Naive thymus-derived CD4-positive, alpha-beta T cell (primary cell): ENCODE measurements at regions not wholly inside any gene's neighbourhood (a gene's known extent, or its start where the extent isn't known, plus 50 kb on each side); places are given as distances from the start of the nearest gene placed in this dataset.

Experiments
- ATAC-seq: fragments of 150-1000 bp; cut with Tn5 transposase; 2 replicates; pipeline ENCODE4 v1.10.0; 2021; ENCODE audit warnings: mild to moderate bottlenecking, moderate library complexity
- CTCF ChIA-PET: fragments of 350-600 bp; sonication (Branson Sonifier 250); formaldehyde crosslinking; loops from one replicate; lab custom pipeline; 2021; ENCODE audit warnings: antibody characterized with exemption; lab: Charles Lee
- POLR2A ChIA-PET: fragments of 350-600 bp; sonication (Branson Sonifier 250); formaldehyde crosslinking; loops from one replicate; lab custom pipeline; 2021; ENCODE audit warnings: antibody characterized with exemption, inconsistent platforms; lab: Charles Lee
- DNase-seq, 9 donors: peaks; one replicate each; pipeline versions ENCODE4 v3.0.0 to v3.0.0-alpha.2; 2020 to 2022; ENCODE audit warnings: mixed read lengths in 1 of 9
- H3K27ac ChIP-seq: one replicate; pipeline ENCODE4 v1.7.0; 2013; ENCODE audit warnings: mild to moderate bottlenecking, low read depth, low read length, moderate library complexity
- H3K27me3 ChIP-seq, 2 donors: one replicate each; pipeline ENCODE4 v1.7.0; 2013; ENCODE audit warnings: low read length in 2 of 2, mild to moderate bottlenecking in 2 of 2, moderate library complexity in 2 of 2; ENCODE audit not compliant: control insufficient read depth in 2 of 2, insufficient read depth in 2 of 2
- H3K36me3 ChIP-seq, 3 experiments: 1 replicate in 2 of 3; 2 replicates in 1 of 3; pipeline ENCODE4 v1.7.0; 2013; ENCODE audit warnings: low read length in 3 of 3, mild to moderate bottlenecking in 3 of 3, moderate library complexity in 1 of 3; ENCODE audit not compliant: insufficient read depth in 3 of 3, control insufficient read depth in 2 of 3
- H3K4me1 ChIP-seq, 2 donors: one replicate each; pipeline ENCODE4 v1.7.0; 2013; ENCODE audit warnings: low read length in 2 of 2, mild to moderate bottlenecking in 2 of 2, moderate library complexity in 1 of 2; ENCODE audit not compliant: control insufficient read depth in 2 of 2, insufficient read depth in 2 of 2
- H3K4me3 ChIP-seq: 2 replicates; pipeline ENCODE4 v1.7.0; 2013; ENCODE audit warnings: mild to moderate bottlenecking, low read length
- H3K9me3 ChIP-seq, 3 experiments: 1 replicate in 2 of 3; 2 replicates in 1 of 3; pipeline ENCODE4 v1.7.0; 2013; ENCODE audit warnings: low read length in 3 of 3; ENCODE audit not compliant: control insufficient read depth in 2 of 3
- H3K27ac Mint-ChIP-seq, 9 donors: one replicate each; pipeline ENCODE4 v1.8.0; 2020 to 2022; ENCODE audit warnings: mixed read lengths in 9 of 9, mild to moderate bottlenecking in 8 of 9, moderate library complexity in 5 of 9, inconsistent platforms in 2 of 9
- H3K27me3 Mint-ChIP-seq, 5 donors: one replicate each; pipeline ENCODE4 v1.8.0; 2021 to 2022; ENCODE audit warnings: mixed read lengths in 5 of 5, mild to moderate bottlenecking in 1 of 5
- H3K36me3 Mint-ChIP-seq, 5 donors: one replicate each; pipeline ENCODE4 v1.8.0; 2020 to 2022; ENCODE audit warnings: mixed read lengths in 5 of 5, mild to moderate bottlenecking in 3 of 5, inconsistent platforms in 1 of 5
- H3K4me1 Mint-ChIP-seq, 7 donors: one replicate each; pipeline ENCODE4 v1.8.0; 2020 to 2022; ENCODE audit warnings: mixed read lengths in 7 of 7, mild to moderate bottlenecking in 3 of 7, inconsistent platforms in 1 of 7
- H3K4me3 Mint-ChIP-seq, 10 donors: one replicate each; pipeline ENCODE4 v1.8.0; 2020 to 2022; ENCODE audit warnings: mild to moderate bottlenecking in 10 of 10, mixed read lengths in 10 of 10, moderate library complexity in 6 of 10, inconsistent platforms in 2 of 10
- H3K9me3 Mint-ChIP-seq, 11 donors: one replicate each; pipeline ENCODE4 v1.8.0; 2020 to 2022; ENCODE audit warnings: mixed read lengths in 11 of 11, mild to moderate bottlenecking in 4 of 11, inconsistent platforms in 1 of 11, moderate library complexity in 1 of 11
- intact Hi-C, 2 donors: fragments of 100-400 bp; cut with micrococcal nuclease; formaldehyde crosslinking; loops; one replicate each; pipeline ENCODE4 v1.15.1; 2023

DNA sequence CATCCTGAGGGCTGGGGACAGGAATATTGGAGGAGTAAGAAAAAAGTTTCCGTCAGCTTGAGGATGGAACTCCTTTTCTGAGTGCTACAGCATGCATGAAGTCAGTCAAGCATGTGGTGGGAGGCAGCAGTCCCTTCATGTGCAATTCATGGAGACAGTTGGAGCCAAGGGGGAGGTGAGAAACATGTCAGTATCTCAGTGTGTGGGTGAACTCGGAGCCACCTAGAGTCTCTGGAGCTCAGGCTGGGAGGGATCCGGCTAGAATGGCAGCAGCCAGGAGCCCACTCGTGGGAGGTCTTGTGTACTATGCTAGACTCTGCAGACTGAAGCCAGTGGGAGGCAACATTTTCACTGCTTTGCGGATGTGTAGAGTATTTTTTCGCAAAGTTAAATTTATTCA, 60.3 kb downstream of the AVPR1A start:
- no peak for ATAC-seq
- no peak for DNase-seq
- H3K9me3 Mint-ChIP-seq: peaks cover 0 to 4% (median 0%) of the 10 kb centered on the region in 11 donors
- POLR2A ChIA-PET: no interaction called here
- H3K4me3 ChIP-seq: no peak overlapping the region
- H3K4me1 Mint-ChIP-seq: no peaks in the 10 kb centered on the region
- no peaks in the 10 kb centered on the region for H3K36me3 ChIP-seq
- no peak overlapping the region for H3K27ac Mint-ChIP-seq
- H3K4me3 Mint-ChIP-seq: no peak overlapping the region
- intact Hi-C loops: no loop called here
- no peak overlapping the region for H3K27ac ChIP-seq
- CTCF ChIA-PET: no interaction called here
- H3K27me3 ChIP-seq: no peaks in the 10 kb centered on the region
- no peaks in the 10 kb centered on the region for H3K36me3 Mint-ChIP-seq
- no peaks in the 10 kb centered on the region for H3K4me1 ChIP-seq
- no peaks in the 10 kb centered on the region for H3K9me3 ChIP-seq
- H3K27me3 Mint-ChIP-seq: peaks cover 5 to 32% (median 22%) of the 10 kb centered on the region in 5 donors

DNA sequence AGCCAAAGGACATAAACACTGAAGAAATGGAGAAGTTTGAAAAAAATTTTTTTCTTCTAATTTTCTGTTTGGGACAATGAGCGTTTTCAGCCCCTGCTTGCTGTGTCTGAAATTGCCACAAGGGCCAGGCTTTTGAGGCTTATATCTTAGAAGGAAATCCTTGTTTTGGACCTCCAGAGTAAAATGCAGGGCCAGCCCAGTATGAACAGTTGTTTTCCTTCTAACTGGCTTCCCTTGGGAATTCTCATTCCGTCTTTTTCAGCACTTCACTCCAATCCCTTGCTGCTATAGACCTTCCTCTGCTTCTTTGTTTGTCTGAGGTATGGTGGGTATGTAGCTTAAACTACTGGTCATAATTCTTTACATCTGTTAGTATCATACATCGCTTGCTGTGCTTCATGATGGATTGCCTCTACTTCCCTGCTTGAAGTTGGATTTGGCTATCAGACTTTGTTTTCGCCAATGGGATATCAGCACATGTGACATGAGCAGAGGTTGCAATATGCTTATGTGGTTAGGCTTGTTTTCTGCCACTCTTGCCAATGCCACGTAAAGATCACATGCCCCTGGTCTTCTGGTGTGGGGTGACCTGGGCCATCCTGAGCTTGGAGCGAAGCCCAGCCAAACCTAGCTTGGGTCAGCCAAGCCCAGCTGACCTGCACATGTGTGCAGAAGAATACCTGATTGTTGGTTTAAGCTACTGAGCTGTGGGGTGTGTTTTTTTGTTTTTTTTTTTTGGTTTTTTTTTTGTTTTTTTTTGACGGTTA, 64.7 kb downstream of the AVPR1A start:
- no peaks in the 10 kb centered on the region for H3K4me1 ChIP-seq
- intact Hi-C loops: no loop called here
- H3K9me3 Mint-ChIP-seq: peaks cover 0 to 4% (median 0%) of the 10 kb centered on the region in 11 donors
- no peaks in the 10 kb centered on the region for H3K27me3 ChIP-seq
- DNase-seq (no peak), ATAC-seq (no peak)
- ChIA-PET POLR2A (no interaction called here), CTCF (no interaction called here)
- H3K27me3 Mint-ChIP-seq: peaks cover 5 to 31% (median 21%) of the 10 kb centered on the region in 5 donors
- no peaks in the 10 kb centered on the region for H3K4me1 Mint-ChIP-seq
- H3K36me3 Mint-ChIP-seq: no peaks in the 10 kb centered on the region
- H3K9me3 ChIP-seq: no peaks in the 10 kb centered on the region
- H3K4me3 Mint-ChIP-seq: no peak overlapping the region
- no peak overlapping the region for H3K27ac Mint-ChIP-seq
- no peak overlapping the region for H3K4me3 ChIP-seq
- no peak overlapping the region for H3K27ac ChIP-seq
- no peaks in the 10 kb centered on the region for H3K36me3 ChIP-seq

DNA sequence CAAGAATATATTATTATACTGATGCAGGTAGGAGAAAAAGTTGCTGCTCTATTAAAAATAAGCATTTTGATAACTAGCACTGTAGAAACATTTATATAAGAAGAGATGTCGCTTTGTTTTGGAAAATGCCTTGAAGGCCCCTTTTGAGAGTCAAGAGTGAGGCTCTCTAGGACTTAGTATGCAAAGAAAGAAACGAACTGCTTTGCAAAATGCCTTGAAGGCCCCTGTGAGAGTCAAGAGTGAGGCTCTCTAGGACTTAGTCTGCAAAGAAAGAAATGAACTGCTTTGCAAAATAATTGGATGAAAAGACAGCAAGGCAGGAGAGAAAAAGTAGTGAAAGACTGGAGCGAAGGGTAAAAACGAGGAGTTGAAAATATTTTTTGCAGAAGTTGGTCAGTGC, 65.9 kb downstream of the AVPR1A start:
- no peaks in the 10 kb centered on the region for H3K27me3 ChIP-seq
- H3K4me3 ChIP-seq: no peak overlapping the region
- no peak overlapping the region for H3K27ac ChIP-seq
- intact Hi-C loops: no loop called here
- no peaks in the 10 kb centered on the region for H3K9me3 ChIP-seq
- ChIA-PET POLR2A (no interaction called here), CTCF (no interaction called here)
- ATAC-seq (no peak), DNase-seq (no peak)
- H3K27me3 Mint-ChIP-seq: peaks cover 3 to 18% (median 12%) of the 10 kb centered on the region in 5 donors
- H3K27ac Mint-ChIP-seq: no peak overlapping the region
- H3K36me3 Mint-ChIP-seq: no peaks in the 10 kb centered on the region
- no peak overlapping the region for H3K4me3 Mint-ChIP-seq
- peaks cover 0 to 4% (median 0%) of the 10 kb centered on the region in 11 donors for H3K9me3 Mint-ChIP-seq
- H3K4me1 ChIP-seq: no peaks in the 10 kb centered on the region
- H3K4me1 Mint-ChIP-seq: no peaks in the 10 kb centered on the region
- no peaks in the 10 kb centered on the region for H3K36me3 ChIP-seq

- Histone ChIP-seq H3K4me3 (no peak overlapping the region), H3K27ac (no peak overlapping the region), H3K36me3 (no peaks in the 10 kb centered on the region), H3K9me3 (no peaks in the 10 kb centered on the region), H3K4me1 (no peaks in the 10 kb centered on the region), H3K27me3 (no peaks in the 10 kb centered on the region)
- Mint-ChIP-seq H3K4me1 (no peaks in the 10 kb centered on the region), H3K36me3 (no peaks in the 10 kb centered on the region), H3K9me3 (peaks cover 0 to 4% (median 0%) of the 10 kb centered on the region in 11 donors), H3K27ac (no peak overlapping the region), H3K27me3 (peaks cover 3 to 15% (median 12%) of the 10 kb centered on the region in 5 donors), H3K4me3 (no peak overlapping the region)
- ChIA-PET POLR2A (no interaction called here), CTCF (no interaction called here)
- ATAC-seq (no peak), DNase-seq (no peak)
- intact Hi-C loops: no loop called here
Measured at GRCh38 chr12:63084501-63084900, 66.5 kb downstream of the AVPR1A start.

GRCh38 chr12:63083046-63083445, 68.0 kb downstream of the AVPR1A start:
- no peaks in the 10 kb centered on the region for H3K9me3 ChIP-seq
- POLR2A ChIA-PET: no interaction called here
- H3K27me3 ChIP-seq: no peaks in the 10 kb centered on the region
- Mint-ChIP-seq H3K4me1 (no peaks in the 10 kb centered on the region), H3K4me3 (no peak overlapping the region), H3K9me3 (peaks cover 0 to 2% (median 0%) of the 10 kb centered on the region in 11 donors), H3K27me3 (peaks cover 0 to 10% (median 9%) of the 10 kb centered on the region in 5 donors), H3K27ac (no peak overlapping the region), H3K36me3 (no peaks in the 10 kb centered on the region)
- no peak for ATAC-seq
- H3K4me1 ChIP-seq: no peaks in the 10 kb centered on the region
- H3K4me3 ChIP-seq: no peak overlapping the region
- H3K36me3 ChIP-seq: no peaks in the 10 kb centered on the region
- H3K27ac ChIP-seq: no peak overlapping the region
- no peak for DNase-seq
- CTCF ChIA-PET: no interaction called here
- intact Hi-C loops: no loop called here

GRCh38 chr12:63079791-63080502, 71.1 kb downstream of the AVPR1A start:
- H3K4me1 ChIP-seq: no peaks in the 10 kb centered on the region
- intact Hi-C loops: no loop called here
- Mint-ChIP-seq H3K27me3 (no peaks in the 10 kb centered on the region), H3K27ac (no peak overlapping the region), H3K4me3 (no peak overlapping the region), H3K36me3 (no peaks in the 10 kb centered on the region), H3K9me3 (no peaks in the 10 kb centered on the region), H3K4me1 (no peaks in the 10 kb centered on the region)
- H3K27ac ChIP-seq: no peak overlapping the region
- no peak for DNase-seq
- no peak for ATAC-seq
- no peaks in the 10 kb centered on the region for H3K27me3 ChIP-seq
- no peaks in the 10 kb centered on the region for H3K9me3 ChIP-seq
- H3K4me3 ChIP-seq: no peak overlapping the region
- ChIA-PET POLR2A (no interaction called here), CTCF (no interaction called here)
- H3K36me3 ChIP-seq: no peaks in the 10 kb centered on the region

GRCh38 chr12:63078906-63079305, 72.1 kb downstream of the AVPR1A start:
- intact Hi-C loops: no loop called here
- no peak overlapping the region for H3K27ac ChIP-seq
- no peaks in the 10 kb centered on the region for H3K9me3 ChIP-seq
- H3K4me1 ChIP-seq: no peaks in the 10 kb centered on the region
- ChIA-PET POLR2A (no interaction called here), CTCF (no interaction called here)
- Mint-ChIP-seq H3K4me1 (no peaks in the 10 kb centered on the region), H3K27me3 (no peaks in the 10 kb centered on the region), H3K9me3 (no peaks in the 10 kb centered on the region), H3K27ac (no peak overlapping the region), H3K4me3 (no peak overlapping the region), H3K36me3 (no peaks in the 10 kb centered on the region)
- no peaks in the 10 kb centered on the region for H3K27me3 ChIP-seq
- no peak overlapping the region for H3K4me3 ChIP-seq
- no peak for DNase-seq
- no peaks in the 10 kb centered on the region for H3K36me3 ChIP-seq
- ATAC-seq: no peak
